ENCODE measurements at regions not wholly inside any gene's neighbourhood (a gene's known extent, or its start where the extent isn't known, plus 50 kb on each side); places are given as distances from the start of the nearest gene placed in this dataset.
"Not testable (repeated sequence)": the region's sequence is repeated elsewhere in the genome, so short reads cannot be mapped to it uniquely, and the experiment has no call there.

DNA sequence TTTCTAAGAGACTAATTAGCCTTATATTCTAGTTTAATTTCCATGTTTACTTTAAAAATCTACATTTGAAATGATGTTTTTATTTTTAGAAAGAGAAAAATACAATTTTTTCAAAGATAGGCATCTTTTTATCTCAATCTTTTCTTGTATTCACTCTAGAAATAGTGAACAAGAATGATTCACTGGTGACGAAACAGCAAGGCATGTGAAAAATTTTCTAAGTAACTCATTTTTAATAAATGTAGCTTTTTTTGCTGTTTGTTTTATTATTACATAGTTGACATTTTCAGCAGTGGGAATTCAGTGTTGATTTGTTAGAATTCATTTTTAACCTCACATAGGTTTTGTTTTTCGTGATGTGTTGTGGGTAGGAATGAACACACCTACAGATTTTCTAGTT, 1226.4 kb downstream of the NSUN3 start:
- peak; percentile 66 for DNase-seq

DNA sequence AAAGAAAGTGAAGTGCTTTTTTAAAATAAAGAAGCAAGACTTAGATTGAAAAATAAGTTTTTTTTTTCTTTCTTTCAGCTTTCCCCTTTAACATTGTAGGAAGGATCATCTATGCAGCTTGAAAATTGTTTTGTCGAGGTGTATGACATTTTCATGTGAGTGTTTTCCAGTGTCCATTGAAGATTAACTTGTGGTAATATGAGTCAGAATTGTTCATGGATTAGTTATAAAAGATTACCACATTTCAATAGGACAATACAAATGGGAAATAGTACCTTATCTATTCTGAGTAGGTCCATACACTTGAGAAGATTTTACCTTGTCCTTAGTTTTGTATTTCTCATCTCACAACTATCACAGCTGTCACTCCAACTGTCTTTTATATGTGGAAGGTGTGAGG, 1234.7 kb downstream of the NSUN3 start:
- no peak for DNase-seq

- peak; percentile 60 for DNase-seq
Measured at GRCh38 chr3:95302044-95302443, 1239.2 kb downstream of the NSUN3 start.

GRCh38 chr3:95310560-95310959, 1247.7 kb downstream of the NSUN3 start:
- no peak for DNase-seq

DNA sequence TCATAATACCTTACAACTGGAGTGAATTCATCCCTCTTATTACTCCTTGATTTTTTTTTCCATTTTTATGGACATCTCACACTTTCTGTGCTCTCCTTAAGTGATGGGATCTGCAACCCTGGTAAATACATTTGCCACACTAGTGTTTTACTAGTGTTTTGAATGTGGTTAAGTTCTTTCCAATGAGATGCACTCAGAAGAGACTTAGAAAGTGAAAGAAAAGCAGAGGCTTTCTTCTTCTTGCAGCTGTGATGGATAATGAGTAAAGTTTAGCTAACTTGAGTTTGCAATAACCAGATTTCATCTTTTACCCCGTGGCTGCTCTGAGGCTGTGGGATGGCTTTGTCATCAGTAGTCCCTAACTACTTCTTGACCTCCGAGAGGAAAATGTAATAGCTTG, 1248.4 kb downstream of the NSUN3 start:
- no peak for DNase-seq

DNA sequence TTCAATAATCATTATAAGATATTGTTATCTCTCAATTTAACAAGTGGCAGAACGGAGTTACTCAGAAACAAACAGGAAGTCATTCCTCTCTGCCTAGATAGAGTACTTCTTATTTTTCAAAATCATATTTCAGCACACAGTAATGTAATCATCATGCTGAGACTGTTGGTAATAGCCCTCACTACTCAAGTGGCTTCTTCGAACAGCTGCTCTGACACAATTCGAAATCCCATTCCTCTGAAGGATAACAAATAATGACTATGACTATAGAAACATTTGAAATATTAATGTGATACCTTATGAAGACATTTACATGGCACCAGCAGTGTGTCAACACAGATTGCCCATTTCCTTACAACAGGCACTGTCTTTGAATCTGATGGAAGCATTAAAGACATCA, 1249.8 kb downstream of the NSUN3 start:
- no peak for DNase-seq

DNA sequence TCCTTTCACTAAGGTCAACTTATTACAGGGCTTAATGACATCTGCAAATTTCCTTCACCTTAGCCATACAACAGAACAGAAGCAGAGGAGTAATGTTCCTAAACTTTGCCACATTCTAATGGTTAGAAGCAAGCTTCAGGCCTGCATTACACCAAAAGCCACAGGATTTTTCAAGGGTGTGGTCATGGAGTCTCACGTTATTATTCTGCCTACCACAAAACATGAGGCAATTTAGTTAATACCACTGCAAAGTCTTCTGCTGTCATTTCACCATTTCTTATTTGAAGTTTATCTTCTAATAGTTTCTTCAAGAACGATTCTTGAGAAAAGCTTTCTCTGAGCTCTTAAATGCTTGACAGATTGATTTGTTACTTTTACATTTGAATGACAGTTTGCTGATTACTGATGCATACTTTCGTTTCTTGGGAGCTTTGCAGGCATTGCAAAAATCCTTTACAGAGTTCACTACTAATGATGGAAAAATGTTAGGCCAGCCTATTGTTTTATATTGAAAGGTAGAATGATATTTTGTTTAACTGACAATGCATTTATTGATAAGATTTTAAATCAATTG, 1257.1 kb downstream of the NSUN3 start:
- peak; percentile 67 for DNase-seq

DNA sequence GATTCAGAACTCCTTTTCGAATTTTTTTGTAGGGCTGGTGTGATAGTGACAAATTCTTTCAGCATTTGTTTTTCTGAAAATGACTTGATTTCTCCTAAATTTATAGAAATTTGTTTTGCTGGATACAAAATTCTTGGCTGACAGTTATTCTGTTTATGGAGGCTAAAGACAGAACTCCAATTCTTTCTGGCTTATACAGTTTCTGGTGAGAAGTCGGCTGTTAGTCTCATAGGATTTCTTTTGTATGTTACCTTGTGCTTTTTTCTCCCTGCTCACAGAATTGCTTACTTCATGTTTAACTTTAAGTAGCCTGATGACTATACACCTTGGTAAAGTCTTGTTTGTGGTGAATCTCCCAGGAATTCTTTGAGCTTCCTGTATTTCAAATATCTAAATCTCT, 1264.6 kb downstream of the NSUN3 start:
- DNase-seq: no peak

DNA sequence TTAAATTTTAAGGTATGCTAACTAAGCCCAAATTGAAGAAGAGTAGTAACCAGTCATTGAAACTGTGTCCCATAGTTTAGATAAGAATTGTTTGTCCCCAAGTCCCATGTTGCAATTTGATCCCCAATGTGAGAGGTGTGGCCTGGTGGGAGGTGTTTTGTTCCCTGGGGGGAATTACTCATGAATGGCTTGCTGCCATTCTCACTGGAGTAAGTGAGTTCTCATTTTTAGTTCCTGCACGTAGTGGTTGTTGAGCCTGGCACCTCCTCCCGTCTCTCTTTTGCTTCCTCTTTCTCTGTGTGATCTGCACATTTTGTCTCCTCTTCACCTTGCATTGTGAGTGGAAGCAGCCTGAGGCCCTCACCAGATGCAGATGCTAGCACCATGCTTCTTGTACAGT, 1271.0 kb downstream of the NSUN3 start:
- no peak for DNase-seq

- no peak for DNase-seq
Measured at GRCh38 chr3:95334461-95334860, 1271.6 kb downstream of the NSUN3 start.

- DNase-seq: no peak
Measured at GRCh38 chr3:95335517-95335916, 1272.7 kb downstream of the NSUN3 start.

DNA sequence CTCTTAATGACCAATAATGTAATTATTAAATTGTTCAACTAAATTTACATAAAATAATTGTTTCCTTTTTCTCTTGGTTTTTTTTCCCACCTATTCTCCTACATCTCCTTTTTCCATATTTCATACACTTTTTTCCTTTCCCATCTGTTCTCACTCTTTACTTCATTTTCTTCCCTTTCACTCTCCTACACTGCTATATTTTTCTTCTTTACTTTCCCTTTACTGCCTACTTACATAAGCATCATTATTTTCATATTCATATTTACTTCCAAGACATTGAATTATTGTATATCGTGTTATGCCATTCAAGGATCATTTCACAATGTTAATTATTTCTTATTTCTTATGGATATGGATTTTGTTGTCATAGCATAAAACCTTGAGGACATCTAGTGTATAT, 1275.6 kb downstream of the NSUN3 start:
- DNase-seq: no peak

- no peak for DNase-seq
Measured at GRCh38 chr3:95341314-95341713, 1278.5 kb downstream of the NSUN3 start.

DNA sequence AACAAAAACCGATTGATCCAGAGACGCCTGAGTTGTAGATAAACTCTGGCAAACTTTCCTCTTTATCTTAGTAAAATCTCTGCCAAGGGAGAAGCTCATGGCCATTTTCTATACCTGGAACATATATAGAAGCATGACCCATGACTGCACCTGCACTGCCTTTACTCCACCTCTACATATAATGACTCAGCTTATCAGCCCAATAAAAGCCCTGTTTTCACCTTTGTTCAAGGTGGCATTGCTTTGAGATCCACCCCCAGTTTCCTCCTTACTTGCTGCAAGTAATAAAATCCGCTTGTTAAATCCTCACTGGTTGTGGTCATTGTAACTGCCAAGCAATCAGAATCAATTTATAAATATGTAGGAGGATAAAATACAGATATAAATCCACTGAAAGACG, 1280.4 kb downstream of the NSUN3 start:
- DNase-seq: no peak

DNA sequence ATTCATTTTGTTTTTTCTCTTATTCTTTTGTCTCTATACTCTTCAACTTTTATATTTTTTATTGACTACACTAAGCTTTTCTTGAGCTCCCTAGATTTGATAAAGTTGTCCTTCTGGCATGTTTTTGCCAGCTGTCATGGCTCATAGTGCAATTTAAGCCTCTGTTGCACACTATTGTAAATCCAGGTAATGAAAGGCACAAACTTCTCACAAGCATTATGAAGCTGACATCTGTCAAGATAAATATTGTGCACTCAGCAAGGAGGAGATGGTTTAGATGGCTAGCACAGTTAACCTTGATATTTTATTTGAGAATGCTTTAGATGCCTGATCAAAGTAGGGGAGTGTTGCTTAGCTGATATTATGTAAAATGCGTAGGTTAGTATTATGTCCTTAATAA, 1280.9 kb downstream of the NSUN3 start:
- no peak for DNase-seq

GRCh38 chr3:95347936-95348335, 1285.1 kb downstream of the NSUN3 start:
- not testable (repeated sequence) for DNase-seq

DNA sequence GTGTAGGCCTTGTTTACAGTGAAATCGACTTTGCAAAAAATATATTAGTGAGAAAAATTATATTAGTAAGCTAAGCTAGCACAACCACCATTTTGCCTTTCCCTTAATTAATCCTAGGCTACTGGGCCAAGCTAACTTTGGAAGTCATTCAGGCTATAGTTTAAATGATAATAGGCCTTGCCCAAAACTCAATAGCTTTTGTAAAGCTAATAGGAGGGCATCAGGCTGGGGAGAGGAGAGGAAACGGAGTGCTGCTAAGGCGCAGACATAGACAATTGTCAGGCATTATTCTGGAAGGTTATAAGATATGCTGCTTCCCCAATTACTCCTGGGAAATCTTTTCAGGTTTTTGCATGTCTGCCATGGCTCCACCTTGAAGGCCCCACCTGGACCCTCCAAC, 1286.0 kb downstream of the NSUN3 start:
- no peak for DNase-seq

GRCh38 chr3:95350049-95350448, 1287.2 kb downstream of the NSUN3 start:
- DNase-seq: no peak

- DNase-seq: no peak
Measured at GRCh38 chr3:95351158-95351557, 1288.3 kb downstream of the NSUN3 start.

DNA sequence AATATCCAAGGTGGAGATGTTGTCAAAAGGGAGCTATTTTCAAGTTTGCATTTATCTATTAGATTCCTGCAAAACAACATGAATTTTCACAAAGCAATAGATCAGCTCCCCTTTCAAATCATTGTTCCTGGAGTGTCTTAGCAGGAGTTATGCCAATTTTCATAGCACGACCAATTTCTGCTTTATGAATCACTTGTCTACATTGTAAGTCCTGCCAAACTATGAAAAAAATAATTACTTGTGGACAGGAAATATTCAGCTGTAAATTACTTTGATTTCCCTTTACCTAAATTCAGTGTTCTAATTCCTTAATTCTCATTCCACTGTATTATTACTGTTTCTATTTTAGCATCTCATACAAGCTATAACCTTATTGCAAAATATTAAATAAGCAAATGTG, 1289.6 kb downstream of the NSUN3 start:
- DNase-seq: peak; percentile 44

DNA sequence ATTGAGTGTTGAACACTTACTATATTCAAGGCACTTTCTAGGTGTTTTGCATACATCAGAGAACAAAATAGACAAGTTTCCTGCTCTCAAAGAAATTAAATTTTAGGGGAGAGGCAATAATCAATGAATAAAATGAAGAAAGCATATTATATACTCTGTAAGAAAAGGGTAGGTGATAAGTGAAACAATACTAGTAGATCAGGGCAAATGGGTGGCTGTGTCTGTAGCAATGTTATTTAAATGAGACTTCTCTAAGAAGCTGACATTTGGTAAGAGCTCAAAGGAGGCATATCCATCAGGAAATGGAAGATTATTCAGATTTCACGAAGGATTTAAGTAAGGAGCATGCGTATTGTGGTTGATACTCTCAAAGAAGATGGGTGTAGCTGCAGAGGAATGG, 1291.6 kb downstream of the NSUN3 start:
- no peak for DNase-seq

DNA sequence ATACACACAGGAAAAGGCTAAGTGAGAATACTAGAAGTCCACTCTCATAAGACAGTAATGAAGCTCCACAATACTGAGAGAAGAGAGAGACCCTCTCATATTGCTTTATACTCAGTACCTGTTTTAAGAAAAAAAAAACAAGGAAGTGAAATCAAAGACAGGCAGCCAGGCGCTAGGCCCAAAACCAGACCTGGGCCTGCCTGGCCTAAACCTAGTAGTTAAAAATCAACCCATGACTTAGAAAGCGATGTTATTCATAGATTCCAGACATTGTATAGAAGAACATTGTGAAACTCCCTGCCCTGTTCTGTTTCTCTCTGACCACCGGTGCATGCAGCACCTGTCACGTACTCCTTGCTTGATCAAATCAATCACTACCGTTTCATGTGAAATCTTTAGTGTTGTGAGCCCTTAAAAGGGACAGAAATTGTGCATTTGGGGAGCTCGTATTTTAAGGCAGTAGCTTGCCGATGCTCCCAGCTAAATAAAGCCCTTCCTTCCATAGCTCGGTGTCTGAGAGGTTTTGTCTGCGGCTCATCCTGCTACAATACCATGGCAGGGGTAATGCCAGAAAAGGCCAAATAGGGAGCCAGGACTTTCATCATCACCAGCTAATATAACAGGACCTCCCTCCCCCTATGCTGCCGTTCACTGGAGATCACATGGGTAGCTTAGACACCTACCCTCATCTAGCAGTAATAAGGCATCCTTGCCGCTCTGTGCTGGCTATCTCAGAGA, 1294.1 kb downstream of the NSUN3 start:
- no peak for DNase-seq

DNA sequence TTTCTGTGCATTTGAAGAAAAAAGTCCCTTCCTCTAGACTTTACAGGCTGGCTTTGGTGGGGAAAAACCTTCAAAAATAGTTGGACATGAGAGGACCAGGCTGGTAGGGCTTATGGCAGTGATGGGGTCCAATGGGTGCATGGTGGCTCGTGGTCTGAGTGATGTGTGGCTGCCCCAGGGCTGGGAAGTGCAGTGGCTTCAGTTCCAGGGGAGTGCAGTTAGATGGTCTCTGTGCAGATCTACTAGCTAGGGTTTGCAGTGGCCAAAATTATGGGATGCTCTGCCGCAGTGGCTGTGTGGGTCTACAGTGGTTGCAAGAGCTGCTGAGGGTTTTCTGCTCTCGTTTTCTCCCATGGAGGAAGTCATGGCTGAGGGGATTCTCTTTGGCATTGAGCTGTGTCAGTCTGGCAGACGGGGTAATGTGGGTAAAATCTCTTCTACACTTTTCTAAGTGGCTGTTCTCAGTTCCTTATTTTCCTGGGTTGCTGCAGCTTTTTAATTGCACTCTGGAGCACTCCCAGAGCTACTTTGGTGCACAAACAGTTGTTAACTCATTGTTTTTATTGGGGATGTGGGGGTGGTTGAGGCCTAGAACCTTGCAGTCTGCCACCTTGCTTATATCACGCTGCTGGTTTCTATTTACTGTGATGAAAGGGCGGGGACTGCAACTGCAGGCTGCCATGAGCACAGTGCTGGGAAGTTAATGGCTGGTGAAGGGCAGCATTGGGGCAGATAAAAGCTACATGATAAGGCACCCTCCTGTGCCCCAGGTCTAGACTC, 1324.6 kb downstream of the NSUN3 start:
- no peak for DNase-seq

DNA sequence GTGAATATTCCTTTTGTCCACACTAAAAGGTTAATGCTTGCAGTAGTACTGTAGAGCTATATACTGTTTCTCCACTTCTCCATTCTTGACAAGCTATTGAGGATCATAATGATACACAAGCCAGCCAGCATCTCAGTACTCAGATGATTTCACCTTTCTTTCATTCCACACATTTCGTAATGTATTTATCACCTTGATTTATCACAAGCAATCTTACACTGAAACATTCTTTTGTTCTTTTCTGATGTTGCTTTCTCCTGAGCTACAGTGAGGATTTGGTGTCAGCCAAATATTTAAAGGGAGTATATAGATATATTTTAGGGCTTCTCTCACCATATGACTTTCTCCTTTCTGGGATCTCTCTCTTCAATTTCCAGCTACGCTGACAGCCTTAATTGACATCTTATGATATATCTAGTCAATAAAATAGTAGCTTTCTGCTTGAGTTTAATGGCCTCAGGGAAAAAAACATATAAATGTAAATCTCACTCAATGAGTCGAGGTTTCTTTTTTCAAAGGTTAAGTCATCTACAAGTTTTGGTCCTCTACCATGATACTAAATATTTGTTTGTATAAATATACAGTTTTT, 1327.0 kb downstream of the NSUN3 start:
- no peak for DNase-seq
